Stimulated activated CD4-positive, alpha-beta T cell treated with anti-CD3 and anti-CD28 coated beads, Interleukin-4, amount 100 ng/mL, for 1 hour (primary cell): ENCODE measurements at regions not wholly inside any gene's neighbourhood (a gene's known extent, or its start where the extent isn't known, plus 50 kb on each side); places are given as distances from the start of the nearest gene placed in this dataset.
A peak's percentile ranks its signal among the peaks of the same experiment; 100 is the strongest.
"Not testable (repeated sequence)": the region's sequence is repeated elsewhere in the genome, so short reads cannot be mapped to it uniquely, and the experiment has no call there.

Experiments
- DNase-seq: peaks from one replicate; pipeline ENCODE4 v3.0.0-alpha.2; 2020

DNA sequence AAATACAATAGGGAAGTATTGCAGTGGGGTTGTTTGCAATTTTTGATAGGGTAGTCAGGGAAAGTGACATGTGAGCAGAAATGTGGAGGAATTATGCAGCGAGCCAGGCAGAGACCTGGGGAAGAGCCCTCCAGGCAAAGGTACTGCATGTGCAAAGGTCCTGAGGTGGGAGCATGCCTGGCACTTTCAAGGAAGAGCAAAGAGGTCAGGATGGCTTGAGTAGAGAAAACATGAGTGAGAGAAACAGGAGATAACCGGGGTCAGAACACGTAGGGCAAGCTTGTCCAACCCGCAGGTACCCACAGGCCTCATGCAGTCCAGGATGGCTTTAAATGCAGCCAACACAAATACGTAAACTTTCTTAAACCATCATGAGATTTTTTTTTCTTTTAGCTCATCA is 71.0 kb downstream of the COQ2 start:
- no peak for DNase-seq

GRCh38 chr4:83212041-83212851 is 72.4 kb downstream of the COQ2 start:
- DNase-seq, result peak; percentile 19

- DNase-seq, result no peak
Observed at GRCh38 chr4:83209419-83209818, 75.2 kb downstream of the COQ2 start.

- DNase-seq, result no peak
Observed at GRCh38 chr4:83208371-83209365, 75.9 kb downstream of the COQ2 start.

DNA sequence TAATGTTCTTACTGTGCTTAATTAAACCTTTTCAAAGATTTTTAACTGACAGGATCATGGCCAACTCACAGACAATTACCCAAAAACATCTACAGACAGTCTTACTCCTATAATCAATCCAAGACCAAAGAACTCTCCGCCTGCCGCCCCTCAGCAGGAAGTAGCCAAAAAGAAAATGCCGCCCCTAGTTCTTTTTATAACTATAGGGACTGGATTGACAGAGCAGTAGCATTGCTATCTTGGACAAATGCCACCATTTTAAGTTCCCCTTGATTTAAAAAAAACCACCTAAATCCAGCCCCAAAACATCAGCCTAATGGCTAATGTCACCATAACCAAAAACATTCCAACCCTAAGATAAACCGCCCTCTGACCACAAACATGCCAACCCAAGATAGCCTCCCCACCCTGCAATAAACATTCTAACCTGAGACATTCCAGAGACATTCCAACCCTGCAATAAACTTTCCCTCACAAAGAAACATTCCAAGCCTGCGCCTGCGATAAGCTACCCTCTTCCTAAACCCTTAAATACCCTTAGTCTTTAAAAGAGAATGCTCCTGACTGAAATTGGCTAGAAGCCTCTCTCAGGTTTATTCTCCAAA is 77.0 kb downstream of the COQ2 start:
- no peak for DNase-seq

- no peak for DNase-seq
Observed at GRCh38 chr4:83205760-83206159, 78.8 kb downstream of the COQ2 start.

- no peak for DNase-seq
Observed at GRCh38 chr4:83204731-83205130, 79.9 kb downstream of the COQ2 start.

GRCh38 chr4:83201761-83202160 is 82.8 kb downstream of the COQ2 start:
- no peak for DNase-seq

- no peak for DNase-seq
Observed at GRCh38 chr4:83197555-83198235, 83.2 kb upstream of the PLAC8 start.

- no peak for DNase-seq
Observed at GRCh38 chr4:83196921-83197320, 82.4 kb upstream of the PLAC8 start.

DNA sequence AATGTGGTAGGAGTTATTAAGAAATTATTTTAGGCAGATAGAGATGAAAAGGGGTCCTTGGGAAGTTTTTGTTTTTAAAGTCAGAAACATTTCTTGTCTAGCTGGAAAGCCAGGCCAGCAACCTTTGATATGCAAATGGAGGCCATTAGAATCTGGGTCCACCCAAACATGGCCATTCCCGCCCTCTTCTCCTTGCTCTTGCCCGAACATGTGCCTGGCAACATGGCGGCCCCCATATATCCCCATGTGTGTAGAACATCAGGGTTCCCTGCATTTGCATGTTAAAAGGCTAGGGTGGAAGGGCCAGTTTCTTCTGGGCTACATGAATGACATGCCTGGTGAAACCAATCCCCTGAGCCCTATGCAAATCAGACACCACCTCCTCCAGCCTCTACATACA is 80.7 kb upstream of the PLAC8 start:
- no peak for DNase-seq

DNA sequence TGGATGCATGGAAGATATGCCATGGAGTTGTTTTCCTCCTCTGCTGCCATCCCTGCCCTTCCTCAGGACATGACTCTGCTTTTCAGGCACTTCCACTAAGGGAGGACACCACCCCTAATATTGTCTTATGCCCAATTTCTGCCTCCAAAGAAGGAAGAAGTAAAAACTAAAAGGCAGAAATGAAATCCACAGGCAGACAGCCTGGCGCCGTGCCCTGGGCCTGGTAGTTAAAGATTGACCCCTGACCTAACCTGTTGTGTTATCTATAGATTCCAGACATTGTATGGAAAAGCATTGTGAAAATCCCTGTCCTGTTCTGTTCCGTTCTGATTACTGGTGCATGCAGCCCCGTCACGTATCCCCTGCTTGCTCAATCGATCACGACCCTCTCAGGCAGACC is 80.1 kb upstream of the PLAC8 start:
- DNase-seq, result not testable (repeated sequence)

GRCh38 chr4:83192634-83193033 is 78.1 kb upstream of the PLAC8 start:
- no peak for DNase-seq

GRCh38 chr4:83191026-83191425 is 76.5 kb upstream of the PLAC8 start:
- no peak for DNase-seq

GRCh38 chr4:83189631-83190136 is 75.2 kb upstream of the PLAC8 start:
- no peak for DNase-seq

- no peak for DNase-seq
Observed at GRCh38 chr4:83180431-83180968, 66.0 kb upstream of the PLAC8 start.

GRCh38 chr4:83179205-83179604 is 64.7 kb upstream of the PLAC8 start:
- DNase-seq, result no peak

DNA sequence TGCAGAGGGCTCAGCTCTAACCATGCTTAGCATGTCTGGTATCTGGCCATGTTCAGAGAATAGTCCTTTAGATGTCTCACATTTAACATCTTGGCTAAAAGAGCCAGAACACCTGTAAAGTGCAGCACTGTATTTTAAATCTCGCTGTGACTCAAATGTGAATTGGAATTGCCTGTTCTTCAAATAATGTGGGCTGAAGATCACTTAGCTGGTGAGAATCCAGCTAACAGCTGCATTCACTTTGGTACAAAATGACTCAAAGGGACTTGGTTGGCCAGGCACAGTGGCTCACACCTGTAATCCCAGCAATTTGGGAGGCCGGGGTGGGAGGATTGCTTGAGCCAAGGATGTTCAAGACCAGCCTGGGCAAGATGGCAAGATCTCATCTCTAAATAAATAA is 63.5 kb upstream of the PLAC8 start:
- no peak for DNase-seq

DNA sequence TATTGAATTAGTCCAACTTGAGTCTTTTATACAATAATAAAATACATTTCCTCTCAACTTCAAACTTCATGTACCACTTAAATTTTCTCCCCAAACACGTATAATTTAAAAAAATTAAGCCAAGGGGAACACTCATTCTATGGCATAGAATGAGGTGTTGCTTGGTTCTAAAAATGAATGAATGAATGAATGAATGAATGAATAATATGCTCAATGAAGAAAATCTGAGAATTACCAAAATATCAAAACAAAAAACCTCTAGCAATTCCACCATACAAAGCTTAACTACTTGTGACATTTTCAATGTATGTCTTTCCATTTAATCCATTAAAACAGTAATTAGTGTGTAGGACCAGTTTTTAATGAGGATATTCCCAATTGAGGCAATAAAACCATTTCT is 62.7 kb upstream of the PLAC8 start:
- DNase-seq, result no peak

DNA sequence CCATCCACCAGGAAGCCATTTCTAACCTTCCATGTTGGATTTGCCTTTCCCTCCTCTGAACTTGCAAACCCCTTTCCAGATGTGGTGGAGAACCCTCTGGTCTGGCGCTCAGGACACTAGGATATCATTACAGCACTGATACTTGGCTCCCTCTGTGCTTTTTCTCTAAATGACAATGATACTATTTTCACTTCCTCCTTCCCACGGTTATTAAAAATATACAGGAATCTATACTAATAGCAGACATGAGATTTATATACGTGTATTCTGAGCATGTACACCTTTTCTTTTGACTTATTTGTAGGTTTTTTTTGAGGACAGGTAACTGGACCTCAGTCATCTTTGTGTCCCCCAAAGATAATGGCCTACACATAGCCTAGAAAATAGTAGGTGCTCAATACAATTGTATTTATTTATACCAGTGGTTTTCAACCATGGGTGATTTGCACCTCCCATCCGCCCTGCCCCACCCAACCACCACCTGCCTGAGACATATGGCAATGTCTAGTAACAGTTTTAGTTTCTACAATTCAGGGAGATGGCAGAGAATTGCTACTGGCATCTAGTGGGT is 60.4 kb upstream of the PLAC8 start:
- DNase-seq, result no peak

GRCh38 chr4:83172371-83172770 is 57.8 kb upstream of the PLAC8 start:
- no peak for DNase-seq

DNA sequence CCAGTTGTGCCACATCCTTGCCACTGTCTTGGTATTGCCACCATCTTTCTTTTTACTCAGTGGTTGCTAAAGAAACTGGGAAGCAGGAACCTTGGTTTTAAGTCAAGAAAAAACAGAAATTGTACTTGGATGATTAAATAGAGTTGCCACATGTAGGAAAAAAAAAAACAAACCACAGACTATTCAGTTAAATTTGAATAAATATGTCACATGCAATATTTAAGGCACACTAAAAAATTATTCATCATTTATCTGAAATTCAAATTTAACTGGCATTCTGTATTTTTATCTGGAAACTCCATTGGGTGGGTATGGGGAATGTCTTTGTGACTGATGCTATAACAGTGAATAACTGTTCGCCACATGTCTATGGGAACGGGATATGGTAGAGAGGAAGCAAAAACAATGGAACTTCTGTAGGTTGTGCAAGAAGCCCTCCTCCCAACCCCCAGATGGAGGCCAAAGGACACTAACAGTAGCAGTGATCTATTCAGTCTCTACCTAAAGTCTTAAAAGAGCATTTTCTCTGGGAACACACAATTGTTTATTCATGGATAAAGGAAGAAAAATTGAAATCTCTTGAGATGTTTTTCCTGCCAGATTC is 57.0 kb upstream of the PLAC8 start:
- no peak for DNase-seq
